ENCODE measurements at regions not wholly inside any gene's neighbourhood (a gene's known extent, or its start where the extent isn't known, plus 50 kb on each side); places are given as distances from the start of the nearest gene placed in this dataset.

- H3K4me3 Mint-ChIP-seq, result peak overlapping the region in 1 of 10 donors; percentile 50
- H3K36me3 Mint-ChIP-seq, result peaks cover 0 to 15% (median 0%) of the 10 kb centered on the region in 5 donors
- ChIA-PET POLR2A (no interaction called here), CTCF (no interaction called here)
- ATAC-seq (no peak), DNase-seq (no peak)
- peak overlapping the region in 1 of 9 donors; percentile 78 for H3K27ac Mint-ChIP-seq
- H3K4me1 Mint-ChIP-seq, result peaks cover 0 to 34% (median 0%) of the 10 kb centered on the region in 7 donors
- Histone ChIP-seq H3K27ac (ENCODE audit: low read depth, low read length) (no peak overlapping the region), H3K27me3 (ENCODE audit: control insufficient read depth in 2 of 2, insufficient read depth in 2 of 2, low read length in 2 of 2) (peaks cover 0 to 4% of the 10 kb centered on the region in 2 donors), H3K36me3 (ENCODE audit: control insufficient read depth in 2 of 3, insufficient read depth in 3 of 3, low read length in 3 of 3) (no peaks in the 10 kb centered on the region), H3K4me1 (ENCODE audit: control insufficient read depth in 2 of 2, insufficient read depth in 2 of 2, low read length in 2 of 2) (no peaks in the 10 kb centered on the region), H3K9me3 (ENCODE audit: control insufficient read depth in 2 of 3, low read length in 3 of 3) (no peaks in the 10 kb centered on the region), H3K4me3 (ENCODE audit: low read length) (no peak overlapping the region)
- peaks cover 0 to 20% (median 8%) of the 10 kb centered on the region in 11 donors for H3K9me3 Mint-ChIP-seq
- intact Hi-C loops (cut with micrococcal nuclease), result no loop called here
- peaks cover 7 to 41% (median 36%) of the 10 kb centered on the region in 5 donors for H3K27me3 Mint-ChIP-seq
Observed at GRCh38 chr10:118521415-118522117, 73.9 kb downstream of the PRLHR start.

- Mint-ChIP-seq H3K27me3 (peaks cover 15 to 49% (median 41%) of the 10 kb centered on the region in 5 donors), H3K36me3 (peaks cover 0 to 18% (median 0%) of the 10 kb centered on the region in 5 donors), H3K27ac (no peak overlapping the region), H3K4me1 (peaks cover 0 to 34% (median 0%) of the 10 kb centered on the region in 7 donors), H3K9me3 (peaks cover 0 to 27% (median 8%) of the 10 kb centered on the region in 11 donors), H3K4me3 (no peak overlapping the region)
- Histone ChIP-seq H3K4me3 (ENCODE audit: low read length) (no peak overlapping the region), H3K27ac (ENCODE audit: low read depth, low read length) (no peak overlapping the region), H3K27me3 (ENCODE audit: control insufficient read depth in 2 of 2, insufficient read depth in 2 of 2, low read length in 2 of 2) (peaks cover 0 to 4% of the 10 kb centered on the region in 2 donors), H3K9me3 (ENCODE audit: control insufficient read depth in 2 of 3, low read length in 3 of 3) (no peaks in the 10 kb centered on the region), H3K4me1 (ENCODE audit: control insufficient read depth in 2 of 2, insufficient read depth in 2 of 2, low read length in 2 of 2) (no peaks in the 10 kb centered on the region), H3K36me3 (ENCODE audit: control insufficient read depth in 2 of 3, insufficient read depth in 3 of 3, low read length in 3 of 3) (no peaks in the 10 kb centered on the region)
- ATAC-seq (no peak), DNase-seq (no peak)
- POLR2A ChIA-PET, result no interaction called here
- CTCF ChIA-PET, result no interaction called here
- intact Hi-C loops (cut with micrococcal nuclease), result no loop called here
Observed at GRCh38 chr10:118520116-118520742, 75.2 kb downstream of the PRLHR start.

GRCh38 chr10:118518095-118518494 lies 77.4 kb downstream of the PRLHR start:
- Histone ChIP-seq H3K27ac (ENCODE audit: low read depth, low read length) (no peak overlapping the region), H3K9me3 (ENCODE audit: control insufficient read depth in 2 of 3, low read length in 3 of 3) (no peaks in the 10 kb centered on the region), H3K4me3 (ENCODE audit: low read length) (no peak overlapping the region), H3K36me3 (ENCODE audit: control insufficient read depth in 2 of 3, insufficient read depth in 3 of 3, low read length in 3 of 3) (no peaks in the 10 kb centered on the region), H3K27me3 (ENCODE audit: control insufficient read depth in 2 of 2, insufficient read depth in 2 of 2, low read length in 2 of 2) (peaks cover 0 to 4% of the 10 kb centered on the region in 2 donors), H3K4me1 (ENCODE audit: control insufficient read depth in 2 of 2, insufficient read depth in 2 of 2, low read length in 2 of 2) (no peaks in the 10 kb centered on the region)
- intact Hi-C loops (cut with micrococcal nuclease), result no loop called here
- no peak overlapping the region for H3K4me3 Mint-ChIP-seq
- ChIA-PET CTCF (interaction anchor here (0.7 kb wide), 1 partner anchor 1102 kb away, joined by 3 read pairs; no protein-coding TSS in a partner anchor), POLR2A (no interaction called here)
- H3K36me3 Mint-ChIP-seq, result peaks cover 0 to 18% (median 0%) of the 10 kb centered on the region in 5 donors
- no peak for ATAC-seq
- H3K27me3 Mint-ChIP-seq, result peaks cover 19 to 53% (median 39%) of the 10 kb centered on the region in 5 donors
- no peak overlapping the region for H3K27ac Mint-ChIP-seq
- peaks cover 0 to 27% (median 8%) of the 10 kb centered on the region in 11 donors for H3K9me3 Mint-ChIP-seq
- peaks cover 0 to 31% (median 0%) of the 10 kb centered on the region in 7 donors for H3K4me1 Mint-ChIP-seq
- DNase-seq, result no peak

GRCh38 chr10:118516716-118517115 lies 78.7 kb downstream of the PRLHR start:
- Histone ChIP-seq H3K27ac (ENCODE audit: low read depth, low read length) (no peak overlapping the region), H3K36me3 (ENCODE audit: control insufficient read depth in 2 of 3, insufficient read depth in 3 of 3, low read length in 3 of 3) (no peaks in the 10 kb centered on the region), H3K4me3 (ENCODE audit: low read length) (no peak overlapping the region), H3K27me3 (ENCODE audit: control insufficient read depth in 2 of 2, insufficient read depth in 2 of 2, low read length in 2 of 2) (peaks cover 0 to 4% of the 10 kb centered on the region in 2 donors), H3K4me1 (ENCODE audit: control insufficient read depth in 2 of 2, insufficient read depth in 2 of 2, low read length in 2 of 2) (no peaks in the 10 kb centered on the region), H3K9me3 (ENCODE audit: control insufficient read depth in 2 of 3, low read length in 3 of 3) (no peaks in the 10 kb centered on the region)
- intact Hi-C loops (cut with micrococcal nuclease), result no loop called here
- peaks cover 0 to 27% (median 8%) of the 10 kb centered on the region in 11 donors for H3K9me3 Mint-ChIP-seq
- DNase-seq (no peak), ATAC-seq (no peak)
- H3K4me1 Mint-ChIP-seq, result peaks cover 0 to 23% (median 0%) of the 10 kb centered on the region in 7 donors
- no peak overlapping the region for H3K27ac Mint-ChIP-seq
- CTCF ChIA-PET, result no interaction called here
- peaks cover 0 to 14% (median 0%) of the 10 kb centered on the region in 5 donors for H3K36me3 Mint-ChIP-seq
- H3K4me3 Mint-ChIP-seq, result no peak overlapping the region
- POLR2A ChIA-PET, result no interaction called here
- H3K27me3 Mint-ChIP-seq, result peaks cover 19 to 42% (median 30%) of the 10 kb centered on the region in 5 donors

- DNase-seq, result no peak
- peaks cover 0 to 10% (median 0%) of the 10 kb centered on the region in 5 donors for H3K36me3 Mint-ChIP-seq
- no peak overlapping the region for H3K27ac Mint-ChIP-seq
- H3K27ac ChIP-seq (ENCODE audit: low read depth, low read length), result no peak overlapping the region
- ATAC-seq, result no peak
- H3K27me3 Mint-ChIP-seq, result peaks cover 13 to 33% (median 17%) of the 10 kb centered on the region in 5 donors
- H3K4me3 ChIP-seq (ENCODE audit: low read length), result no peak overlapping the region
- no peaks in the 10 kb centered on the region for H3K9me3 ChIP-seq (ENCODE audit: control insufficient read depth in 2 of 3, low read length in 3 of 3)
- ChIA-PET POLR2A (interaction anchor here (0.6 kb wide), 1 partner anchor 13 kb away, joined by 3 read pairs; no protein-coding TSS in a partner anchor), CTCF (no interaction called here)
- no peaks in the 10 kb centered on the region for H3K4me1 ChIP-seq (ENCODE audit: control insufficient read depth in 2 of 2, insufficient read depth in 2 of 2, low read length in 2 of 2)
- intact Hi-C loops (cut with micrococcal nuclease), result no loop called here
- no peak overlapping the region for H3K4me3 Mint-ChIP-seq
- peaks cover 0 to 18% (median 6%) of the 10 kb centered on the region in 11 donors for H3K9me3 Mint-ChIP-seq
- H3K27me3 ChIP-seq (ENCODE audit: control insufficient read depth in 2 of 2, insufficient read depth in 2 of 2, low read length in 2 of 2), result peaks cover 0 to 4% of the 10 kb centered on the region in 2 donors
- no peaks in the 10 kb centered on the region for H3K36me3 ChIP-seq (ENCODE audit: control insufficient read depth in 2 of 3, insufficient read depth in 3 of 3, low read length in 3 of 3)
- peaks cover 0 to 4% (median 0%) of the 10 kb centered on the region in 7 donors for H3K4me1 Mint-ChIP-seq
Observed at GRCh38 chr10:118513174-118513573, 82.3 kb downstream of the PRLHR start.

GRCh38 chr10:118511711-118512110 lies 83.7 kb downstream of the PRLHR start:
- ATAC-seq (peak; percentile 58), DNase-seq (no peak)
- Mint-ChIP-seq H3K4me1 (peaks cover 0 to 4% (median 0%) of the 10 kb centered on the region in 7 donors), H3K36me3 (peaks cover 0 to 7% (median 0%) of the 10 kb centered on the region in 5 donors), H3K9me3 (peaks cover 0 to 8% (median 0%) of the 10 kb centered on the region in 11 donors), H3K27ac (no peak overlapping the region), H3K27me3 (peaks cover 10 to 27% (median 14%) of the 10 kb centered on the region in 5 donors), H3K4me3 (no peak overlapping the region)
- no peaks in the 10 kb centered on the region for H3K27me3 ChIP-seq (ENCODE audit: control insufficient read depth in 2 of 2, insufficient read depth in 2 of 2, low read length in 2 of 2)
- POLR2A ChIA-PET, result no interaction called here
- no peaks in the 10 kb centered on the region for H3K36me3 ChIP-seq (ENCODE audit: control insufficient read depth in 2 of 3, insufficient read depth in 3 of 3, low read length in 3 of 3)
- CTCF ChIA-PET, result no interaction called here
- no peaks in the 10 kb centered on the region for H3K9me3 ChIP-seq (ENCODE audit: control insufficient read depth in 2 of 3, low read length in 3 of 3)
- H3K4me3 ChIP-seq (ENCODE audit: low read length), result no peak overlapping the region
- H3K4me1 ChIP-seq (ENCODE audit: control insufficient read depth in 2 of 2, insufficient read depth in 2 of 2, low read length in 2 of 2), result no peaks in the 10 kb centered on the region
- H3K27ac ChIP-seq (ENCODE audit: low read depth, low read length), result no peak overlapping the region
- intact Hi-C loops (cut with micrococcal nuclease), result no loop called here

Data from naive thymus-derived CD4-positive, alpha-beta T cell (primary cell).